ENCODE measurements at regions not wholly inside any gene's neighbourhood (a gene's known extent, or its start where the extent isn't known, plus 50 kb on each side); places are given as distances from the start of the nearest gene placed in this dataset.

DNA sequence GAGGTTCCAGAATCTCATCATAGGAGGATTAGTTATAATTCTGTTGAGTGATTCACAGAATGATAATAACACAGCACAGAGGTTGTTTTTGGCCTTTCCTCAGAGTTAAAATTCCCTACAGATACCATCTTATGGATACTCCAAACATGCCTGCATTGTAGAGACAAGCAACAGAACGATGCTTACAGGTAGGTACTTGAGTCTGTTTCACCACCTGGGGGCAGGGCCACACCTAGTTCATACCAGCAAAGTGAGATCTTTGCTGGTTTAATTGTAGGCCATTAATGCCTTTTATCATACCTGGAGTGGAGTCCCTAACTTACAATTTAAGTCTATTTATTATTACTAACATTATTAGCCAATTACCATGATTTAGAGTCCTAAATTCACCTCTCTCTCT is 416.5 kb upstream of the TLE4 start:
- Histone ChIP-seq H3K9me3 (no peaks in the 10 kb centered on the region), H3K27me3 (no peaks in the 10 kb centered on the region), H3K36me3 (no peaks in the 10 kb centered on the region), H3K4me3 (no peak overlapping the region), H3K27ac (no peak overlapping the region), H3K4me1 (no peaks in the 10 kb centered on the region)
- TF ChIP-seq POLR2A (IDR thresholded peaks at IDR 0.05): no peak
- TF ChIP-seq, protein P1, sequence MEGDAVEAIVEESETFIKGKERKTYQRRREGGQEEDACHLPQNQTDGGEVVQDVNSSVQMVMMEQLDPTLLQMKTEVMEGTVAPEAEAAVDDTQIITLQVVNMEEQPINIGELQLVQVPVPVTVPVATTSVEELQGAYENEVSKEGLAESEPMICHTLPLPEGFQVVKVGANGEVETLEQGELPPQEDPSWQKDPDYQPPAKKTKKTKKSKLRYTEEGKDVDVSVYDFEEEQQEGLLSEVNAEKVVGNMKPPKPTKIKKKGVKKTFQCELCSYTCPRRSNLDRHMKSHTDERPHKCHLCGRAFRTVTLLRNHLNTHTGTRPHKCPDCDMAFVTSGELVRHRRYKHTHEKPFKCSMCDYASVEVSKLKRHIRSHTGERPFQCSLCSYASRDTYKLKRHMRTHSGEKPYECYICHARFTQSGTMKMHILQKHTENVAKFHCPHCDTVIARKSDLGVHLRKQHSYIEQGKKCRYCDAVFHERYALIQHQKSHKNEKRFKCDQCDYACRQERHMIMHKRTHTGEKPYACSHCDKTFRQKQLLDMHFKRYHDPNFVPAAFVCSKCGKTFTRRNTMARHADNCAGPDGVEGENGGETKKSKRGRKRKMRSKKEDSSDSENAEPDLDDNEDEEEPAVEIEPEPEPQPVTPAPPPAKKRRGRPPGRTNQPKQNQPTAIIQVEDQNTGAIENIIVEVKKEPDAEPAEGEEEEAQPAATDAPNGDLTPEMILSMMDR (IDR thresholded peaks at IDR 0.05): no peak
- no peak for TF ChIP-seq POLR2AphosphoS5 (IDR thresholded peaks at IDR 0.05)
- intact Hi-C loops (cut with DNase I; ENCODE audit: low total_unique reads): no loop called here
- no peak for DNase-seq (ENCODE audit: low spot score in 2 of 2)

DNA sequence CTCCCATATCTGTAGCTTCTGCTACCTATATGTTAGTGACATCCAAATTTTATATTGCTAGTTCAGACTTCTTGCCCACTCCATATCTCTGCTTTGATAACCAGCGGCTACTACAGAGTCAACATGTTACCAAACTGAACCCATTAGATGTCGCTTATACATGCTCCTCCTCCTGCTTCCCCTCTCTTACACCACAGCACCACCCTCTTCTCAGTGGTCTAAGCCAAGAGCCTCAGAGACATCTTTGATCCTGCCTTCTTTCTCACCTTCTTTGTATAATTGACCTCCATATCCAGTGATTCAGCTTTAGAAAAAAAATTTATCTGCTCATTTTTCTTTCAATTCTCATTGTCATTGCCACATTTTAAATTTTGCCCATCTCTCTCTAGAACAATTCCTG is 408.2 kb upstream of the TLE4 start:
- Histone ChIP-seq H3K9me3 (no peaks in the 10 kb centered on the region), H3K4me1 (no peaks in the 10 kb centered on the region), H3K27ac (no peak overlapping the region), H3K27me3 (peaks cover 0 to 8% of the 10 kb centered on the region in 2 donors), H3K36me3 (no peaks in the 10 kb centered on the region), H3K4me3 (no peak overlapping the region)
- TF ChIP-seq POLR2AphosphoS5 (IDR thresholded peaks at IDR 0.05): no peak
- no peak for DNase-seq (ENCODE audit: low spot score in 2 of 2)
- intact Hi-C loops (cut with DNase I; ENCODE audit: low total_unique reads): no loop called here

GRCh38 chr9:79164406-79164805 is 407.4 kb upstream of the TLE4 start:
- DNase-seq (ENCODE audit: low spot score in 2 of 2): peak in 1 of 2 donors; percentile 23
- no peaks in the 10 kb centered on the region for H3K36me3 ChIP-seq
- H3K4me3 ChIP-seq: no peak overlapping the region
- intact Hi-C loops (cut with DNase I; ENCODE audit: low total_unique reads): no loop called here
- no peaks in the 10 kb centered on the region for H3K4me1 ChIP-seq
- H3K9me3 ChIP-seq: peaks cover 0 to under 1% of the 10 kb centered on the region in 2 donors
- TF ChIP-seq POLR2A (IDR thresholded peaks at IDR 0.05) (no peak), POLR2AphosphoS5 (IDR thresholded peaks at IDR 0.05) (no peak)
- TF ChIP-seq, protein P1 (IDR thresholded peaks at IDR 0.05): no peak
- peaks cover 0 to 8% of the 10 kb centered on the region in 2 donors for H3K27me3 ChIP-seq
- no peak overlapping the region for H3K27ac ChIP-seq

- Histone ChIP-seq H3K36me3 (no peaks in the 10 kb centered on the region), H3K27ac (no peak overlapping the region), H3K27me3 (peaks cover 0 to 8% of the 10 kb centered on the region in 2 donors), H3K4me1 (no peaks in the 10 kb centered on the region), H3K9me3 (peaks cover 0 to 6% of the 10 kb centered on the region in 2 donors), H3K4me3 (no peak overlapping the region)
- no peak for DNase-seq (ENCODE audit: low spot score in 2 of 2)
- intact Hi-C loops (cut with DNase I; ENCODE audit: low total_unique reads): no loop called here
- TF ChIP-seq, protein P1 (IDR thresholded peaks at IDR 0.05): no peak
- TF ChIP-seq POLR2A (IDR thresholded peaks at IDR 0.05): no peak
- no peak for TF ChIP-seq POLR2AphosphoS5 (IDR thresholded peaks at IDR 0.05)
Observed at GRCh38 chr9:79165020-79165780, 406.6 kb upstream of the TLE4 start.

DNA sequence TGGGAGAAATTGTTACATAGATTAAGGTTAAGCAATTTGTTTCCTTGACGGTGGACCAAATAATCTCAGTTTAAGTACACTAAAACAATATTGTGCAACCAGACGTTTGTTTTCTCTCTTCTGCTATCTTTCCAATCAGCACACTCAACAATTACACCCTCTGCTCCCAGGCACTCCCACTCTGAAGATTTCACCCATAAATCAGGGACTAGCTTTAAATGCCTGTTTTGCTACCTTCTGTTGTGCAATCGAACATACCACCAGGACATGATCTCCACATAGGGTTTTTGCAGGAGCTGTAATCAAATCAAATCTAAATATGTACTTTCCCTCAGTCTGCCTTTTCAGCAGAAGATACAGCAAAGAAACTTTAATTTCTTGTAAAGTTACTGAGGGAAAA is 405.8 kb upstream of the TLE4 start:
- intact Hi-C loops (cut with DNase I; ENCODE audit: low total_unique reads): no loop called here
- Histone ChIP-seq H3K27ac (no peak overlapping the region), H3K27me3 (peaks cover 0 to 8% of the 10 kb centered on the region in 2 donors)

More for the DNA sequence above, 405.8 kb upstream of the TLE4 start:
- Histone ChIP-seq H3K9me3 (peaks cover 0 to 11% of the 10 kb centered on the region in 2 donors), H3K36me3 (no peaks in the 10 kb centered on the region), H3K4me1 (no peaks in the 10 kb centered on the region), H3K4me3 (no peak overlapping the region)
- TF ChIP-seq, protein P1 (IDR thresholded peaks at IDR 0.05): no peak
- no peak for TF ChIP-seq POLR2AphosphoS5 (IDR thresholded peaks at IDR 0.05)
- DNase-seq (ENCODE audit: low spot score in 2 of 2): no peak

All from breast epithelium (tissue), 4 donors.